A673 (cell line): ENCODE measurements at regions not wholly inside any gene's neighbourhood (a gene's known extent, or its start where the extent isn't known, plus 50 kb on each side); places are given as distances from the start of the nearest gene placed in this dataset.

Source experiments
- BruUV-seq: library from RNA; stranded (reverse); fragments of 400-500 nt; replicated peaks from 2 replicates; lab custom pipeline; 2021; lab: Mats Ljungman, UMichigan
- CTCF ChIA-PET: fragments of 300-600 bp; sonication (Branson Sonifier 250); formaldehyde crosslinking; loops from one replicate; lab custom pipeline; 2022; ENCODE audit warnings: antibody characterized with exemption; lab: Charles Lee
- POLR2A ChIA-PET: fragments of 300-600 bp; sonication (Branson Sonifier 250); formaldehyde crosslinking; loops from one replicate; lab custom pipeline; 2022; ENCODE audit warnings: antibody characterized with exemption; ENCODE audit not compliant: low non-redundant PET; lab: Charles Lee
- DNase-seq: peaks from one replicate; pipeline ENCODE4 v3.0.0-alpha.2; 2015; ENCODE audit warnings: low spot score
- H3K27ac ChIP-seq: fragments of 200-600 bp; sonication (generic); 2 replicates; pipeline ENCODE4 v1.5.1; 2016; ENCODE audit warnings: mixed run types, low read depth, mild to moderate bottlenecking, mixed read lengths, antibody characterized with exemption, low read length; ENCODE audit not compliant: poor library complexity, severe bottlenecking
- H3K27me3 ChIP-seq: fragments of 200-600 bp; sonication (generic); replicated peaks from 2 replicates; pipeline ENCODE4 v1.6.1; 2017; ENCODE audit warnings: mixed run types, low read depth, mild to moderate bottlenecking, mixed read lengths, antibody characterized with exemption, low read length; ENCODE audit not compliant: insufficient read depth, poor library complexity
- H3K36me3 ChIP-seq: fragments of 200-600 bp; sonication (generic); 2 replicates; pipeline ENCODE4 v1.6.1; 2016; ENCODE audit warnings: mixed run types, mild to moderate bottlenecking, mixed read lengths, antibody characterized with exemption, low read length; ENCODE audit not compliant: insufficient read depth, poor library complexity, severe bottlenecking
- H3K4me1 ChIP-seq: fragments of 200-600 bp; sonication (generic); 2 replicates; pipeline ENCODE4 v1.6.1; 2017; ENCODE audit warnings: mixed run types, mild to moderate bottlenecking, mixed read lengths, antibody characterized with exemption, low read length; ENCODE audit not compliant: insufficient read depth, poor library complexity, severe bottlenecking
- H3K4me3 ChIP-seq: fragments of 200-600 bp; sonication (generic); 2 replicates; pipeline ENCODE4 v1.5.1; 2016; ENCODE audit warnings: low read depth, mixed run types, mild to moderate bottlenecking, mixed read lengths, low read length; ENCODE audit not compliant: poor library complexity, severe bottlenecking
- H3K9me3 ChIP-seq: fragments of 200-600 bp; sonication (generic); 2 replicates; pipeline ENCODE4 v1.6.1; 2016; ENCODE audit warnings: mixed run types, low read depth, mild to moderate bottlenecking, mixed read lengths, antibody characterized with exemption, low read length; ENCODE audit not compliant: poor library complexity, severe bottlenecking
- CTCF ChIP-seq: fragments of 300-800, 200-600 bp; sonication (generic); conservative IDR thresholded peaks from 2 replicates; pipeline ENCODE4 v1.5.1; 2017; ENCODE audit warnings: low read depth, mild to moderate bottlenecking, antibody characterized with exemption, low read length, moderate library complexity, mixed read lengths
- EZH2 ChIP-seq: fragments of 200-600 bp; sonication (generic); IDR thresholded peaks from 2 replicates; pipeline ENCODE4 v1.6.1; 2017; ENCODE audit warnings: borderline replicate concordance, low read depth, mild to moderate bottlenecking, mixed read lengths, antibody characterized with exemption, low read length; ENCODE audit not compliant: poor library complexity, severe bottlenecking
- intact Hi-C: fragments of 100-400 bp; cut with micrococcal nuclease; formaldehyde crosslinking; loops from one replicate; pipeline ENCODE4 v1.10.0; 2022; ENCODE audit not compliant: unreplicated experiment

DNA sequence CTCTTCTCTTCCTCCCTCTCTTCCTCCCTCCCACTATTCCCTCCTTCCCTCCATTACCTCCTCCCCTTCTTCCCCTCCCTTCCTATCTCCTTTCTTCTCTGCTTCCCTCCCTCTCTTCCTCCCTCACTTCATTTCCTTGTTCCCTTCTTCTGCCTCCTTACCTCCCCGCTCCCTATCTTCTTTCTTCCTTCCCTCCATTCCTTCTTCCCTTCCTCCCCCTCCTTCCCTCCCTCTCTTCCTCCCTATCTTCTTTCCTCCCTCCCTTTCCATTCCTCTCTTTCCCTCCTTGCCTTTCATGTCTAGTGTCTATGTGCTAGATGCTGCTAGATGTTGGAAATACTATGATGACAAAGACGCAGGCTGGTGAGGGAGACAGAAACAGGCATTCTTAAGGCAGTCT lies 246.0 kb downstream of the TDRD15 start:
- intact Hi-C loops: no loop called here
- no peak overlapping the region for H3K27ac ChIP-seq
- ChIA-PET CTCF (no interaction called here), POLR2A (no interaction called here)
- no peak for DNase-seq
- H3K36me3 ChIP-seq: no peaks in the 10 kb centered on the region
- no peak overlapping the region for H3K4me3 ChIP-seq
- H3K9me3 ChIP-seq: no peaks in the 10 kb centered on the region
- no TSS peak for BruUV-seq
- no peaks in the 10 kb centered on the region for H3K4me1 ChIP-seq
- H3K27me3 ChIP-seq: peaks cover 4% of the 10 kb centered on the region
- TF ChIP-seq EZH2 (no peak), CTCF (no peak)

DNA sequence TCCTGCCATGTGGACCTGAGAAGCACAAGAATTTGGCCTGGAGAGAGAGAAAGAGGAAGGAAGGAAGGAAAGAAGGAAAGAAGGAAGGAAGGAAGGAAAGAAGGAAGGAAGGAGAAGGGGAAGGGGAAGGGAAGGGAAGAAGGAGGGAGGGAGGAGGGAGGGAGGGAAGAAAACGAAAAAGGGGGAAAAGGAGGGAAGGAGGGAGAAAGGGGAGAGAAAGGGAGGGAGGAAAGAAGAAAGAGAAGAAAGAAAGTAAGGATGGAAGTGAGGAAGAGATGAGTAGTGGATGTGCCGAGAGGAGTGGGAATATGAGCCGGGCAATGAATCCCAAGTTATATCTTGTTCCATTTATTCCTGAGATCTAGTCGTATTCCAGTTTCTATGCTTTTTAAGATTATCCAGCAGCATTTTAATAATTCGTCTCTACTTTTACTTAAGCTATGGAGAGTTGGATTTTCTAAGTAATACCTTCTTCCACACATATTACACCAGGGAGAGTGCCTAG lies 247.8 kb downstream of the TDRD15 start:
- BruUV-seq: no TSS peak
- ChIA-PET CTCF (no interaction called here), POLR2A (no interaction called here)
- no peaks in the 10 kb centered on the region for H3K9me3 ChIP-seq
- no peak overlapping the region for H3K4me3 ChIP-seq
- no peak for DNase-seq
- H3K36me3 ChIP-seq: no peaks in the 10 kb centered on the region
- H3K27ac ChIP-seq: no peak overlapping the region
- H3K4me1 ChIP-seq: no peaks in the 10 kb centered on the region
- TF ChIP-seq EZH2 (no peak), CTCF (no peak)
- intact Hi-C loops: no loop called here
- peaks cover 4% of the 10 kb centered on the region for H3K27me3 ChIP-seq

DNA sequence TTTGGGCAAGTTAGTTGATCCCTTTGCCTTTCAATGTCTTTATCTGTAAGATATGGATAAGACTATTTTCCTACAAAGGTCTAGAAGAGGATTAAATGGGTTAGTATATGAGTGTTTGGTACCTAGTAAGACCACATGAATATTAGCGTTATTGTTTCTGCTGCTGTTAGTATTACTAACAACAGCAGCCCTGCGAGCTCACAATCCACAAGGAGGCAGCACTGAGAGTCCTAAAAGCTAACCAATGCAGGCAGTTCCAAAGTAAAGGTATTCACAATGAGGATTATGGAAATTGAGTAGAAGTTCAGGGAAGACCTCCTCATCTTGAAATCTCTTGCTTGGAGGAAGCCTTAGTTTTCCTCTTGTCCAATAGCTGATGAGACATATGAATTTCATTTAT lies 248.9 kb downstream of the TDRD15 start:
- intact Hi-C loops: no loop called here

More for the DNA sequence above, 248.9 kb downstream of the TDRD15 start:
- peak; percentile 46 for DNase-seq
- ChIA-PET POLR2A (no interaction called here), CTCF (no interaction called here)
- H3K27ac ChIP-seq: no peak overlapping the region
- H3K27me3 ChIP-seq: peaks cover 4% of the 10 kb centered on the region
- H3K9me3 ChIP-seq: no peaks in the 10 kb centered on the region
- TF ChIP-seq EZH2 (no peak), CTCF (peak; percentile 68)
- no peaks in the 10 kb centered on the region for H3K4me1 ChIP-seq
- no peaks in the 10 kb centered on the region for H3K36me3 ChIP-seq
- BruUV-seq: no TSS peak
- H3K4me3 ChIP-seq: no peak overlapping the region
